GM18909 (cell line): ENCODE measurements at regions not wholly inside any gene's neighbourhood (a gene's known extent, or its start where the extent isn't known, plus 50 kb on each side); places are given as distances from the start of the nearest gene placed in this dataset.
"Not testable (repeated sequence)": the region's sequence is repeated elsewhere in the genome, so short reads cannot be mapped to it uniquely, and the experiment has no call there.

Experiments
- ATAC-seq: cut with Tn5 transposase; IDR thresholded peaks from one replicate; pipeline ENCODE4 v1.9.1; 2021; ENCODE audit warnings: mild to moderate bottlenecking; ENCODE audit not compliant: unreplicated experiment, poor library complexity

DNA sequence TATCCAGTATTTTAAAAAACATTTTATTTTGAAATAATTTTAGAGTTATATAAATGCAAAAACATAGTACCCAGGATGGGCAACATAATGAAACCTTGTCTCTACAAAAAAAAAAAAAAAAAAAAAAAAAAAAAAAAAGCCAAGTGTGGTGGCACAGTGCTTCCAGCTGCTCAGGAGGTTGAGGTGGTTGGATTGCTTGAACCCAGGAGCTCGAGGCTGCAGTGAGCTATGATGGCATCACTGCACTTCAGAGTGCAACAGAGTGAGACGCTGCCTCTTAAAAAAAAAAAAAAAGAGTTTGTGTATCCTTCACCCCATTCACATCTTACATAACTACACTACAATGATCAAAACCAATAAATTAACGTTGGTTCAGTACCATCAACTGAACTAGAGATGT lies 115.6 kb upstream of the KIF26B start:
- no peak for ATAC-seq

GRCh38 chr1:245036102-245036501 lies 118.7 kb upstream of the KIF26B start:
- ATAC-seq: no peak

GRCh38 chr1:245031041-245031440 lies 123.7 kb upstream of the KIF26B start:
- ATAC-seq: no peak

- ATAC-seq: no peak
Measured at GRCh38 chr1:245026247-245026646, 128.5 kb upstream of the KIF26B start.

- ATAC-seq: no peak
Measured at GRCh38 chr1:245025525-245025924, 129.3 kb upstream of the KIF26B start.

DNA sequence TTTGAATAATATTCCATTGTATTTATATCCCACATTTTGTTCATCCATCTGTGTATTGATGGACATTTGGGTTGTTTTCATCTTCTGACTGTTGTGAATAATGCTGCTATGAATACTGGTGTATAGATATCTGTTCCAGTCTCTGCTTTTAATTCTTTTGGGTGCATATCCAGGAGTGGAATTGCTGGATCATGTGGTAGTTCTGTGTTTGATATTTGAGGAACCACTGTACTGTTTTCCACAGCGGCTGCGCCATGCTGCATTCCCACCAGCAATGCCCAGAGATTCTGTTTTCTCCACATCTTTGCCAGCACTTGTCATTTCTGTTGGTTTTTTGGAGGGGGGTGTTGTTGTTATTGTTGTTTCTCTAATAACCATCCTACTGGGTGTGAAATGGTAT lies 131.6 kb upstream of the KIF26B start:
- ATAC-seq: no peak

DNA sequence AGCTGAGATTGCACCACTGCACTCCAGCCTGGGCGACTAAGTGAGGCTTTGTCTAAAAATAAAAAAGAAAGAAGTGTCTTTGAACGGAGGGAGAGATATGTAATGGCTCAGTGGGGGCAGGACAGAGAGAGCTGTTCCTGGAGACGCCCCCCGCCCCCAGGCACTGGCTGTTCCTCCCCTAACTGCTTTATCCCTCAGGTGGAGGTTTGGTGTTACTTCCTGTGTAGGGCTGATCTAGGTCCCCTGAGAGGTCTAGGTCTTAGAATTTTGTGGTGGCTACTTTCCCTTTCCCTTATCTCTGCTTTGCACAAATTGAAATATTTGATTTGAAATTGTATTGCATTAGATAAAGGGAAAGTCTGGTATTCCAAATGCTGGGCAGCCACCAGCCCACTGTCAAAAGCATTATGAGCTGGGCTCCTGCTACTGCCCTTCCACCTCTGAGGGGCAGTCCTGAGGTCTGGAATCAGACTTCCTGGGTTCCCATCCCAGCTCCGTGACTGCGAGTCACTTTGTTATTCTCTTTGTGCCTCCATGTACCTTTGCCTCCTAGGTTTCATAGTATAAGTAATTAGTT lies 134.8 kb upstream of the KIF26B start:
- ATAC-seq: peak; percentile 52

DNA sequence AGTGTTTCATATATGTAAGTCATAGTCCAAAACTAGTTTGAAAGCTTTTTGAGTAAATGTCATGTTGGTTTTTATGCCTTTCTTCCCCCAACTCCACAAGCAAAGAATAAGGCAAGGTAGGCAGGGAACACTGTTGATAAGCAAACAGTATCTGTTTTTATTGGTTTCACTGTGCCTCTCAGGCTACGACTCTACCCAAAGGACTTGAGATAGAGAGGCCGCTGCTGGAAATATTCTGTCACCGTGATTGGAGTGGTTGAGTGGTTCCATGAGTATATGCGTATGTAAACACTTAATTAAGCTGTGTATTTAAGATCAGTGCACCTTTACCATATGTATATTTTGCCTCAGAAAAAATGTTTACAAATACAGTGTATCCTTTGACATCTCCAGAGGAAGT lies 138.1 kb upstream of the KIF26B start:
- ATAC-seq: no peak

DNA sequence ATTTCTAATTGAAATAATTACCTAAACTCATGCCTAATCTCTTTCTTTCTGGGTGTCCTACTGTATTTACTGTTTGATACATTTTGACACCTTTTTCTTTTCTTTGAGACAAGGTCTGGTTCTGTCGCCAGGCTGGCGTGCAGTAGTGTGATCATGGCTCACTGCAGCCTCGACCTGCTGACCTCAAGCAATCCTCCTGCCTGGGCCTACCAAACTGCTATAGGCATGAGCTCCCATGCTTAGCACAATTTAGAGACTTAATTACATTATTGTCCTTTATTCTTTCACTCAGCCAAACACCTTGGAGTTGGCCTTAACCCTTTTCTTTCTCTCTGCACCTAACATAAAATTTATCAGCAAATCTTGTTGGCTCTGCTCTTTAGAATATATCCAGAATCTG lies 139.8 kb upstream of the KIF26B start:
- no peak for ATAC-seq

- no peak for ATAC-seq
Measured at GRCh38 chr1:245014247-245015029, 140.3 kb upstream of the KIF26B start.

- ATAC-seq: no peak
Measured at GRCh38 chr1:245010018-245010614, 144.7 kb upstream of the KIF26B start.

DNA sequence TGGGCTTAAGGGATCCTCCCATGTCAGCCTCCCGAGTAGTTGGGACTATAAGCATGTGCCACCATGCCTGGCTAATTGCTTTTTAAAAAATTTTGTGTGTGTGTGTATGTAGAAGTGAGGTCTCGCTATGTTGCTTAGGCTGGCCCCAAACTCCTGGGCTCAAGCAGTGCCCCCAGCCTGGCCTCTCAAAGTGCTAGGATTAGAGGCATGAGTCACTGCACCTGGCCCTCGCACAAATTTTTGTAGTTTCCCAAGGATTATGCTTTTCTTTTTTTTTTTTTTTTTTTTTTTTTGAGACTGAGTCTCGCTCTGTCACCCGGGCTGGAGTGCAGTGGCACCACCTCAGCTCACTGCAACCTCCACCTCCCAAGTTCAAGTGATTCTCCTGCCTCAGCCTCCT lies 144.4 kb upstream of the HNRNPU start:
- no peak for ATAC-seq

- no peak for ATAC-seq
Measured at GRCh38 chr1:245007852-245008251, 143.5 kb upstream of the HNRNPU start.

DNA sequence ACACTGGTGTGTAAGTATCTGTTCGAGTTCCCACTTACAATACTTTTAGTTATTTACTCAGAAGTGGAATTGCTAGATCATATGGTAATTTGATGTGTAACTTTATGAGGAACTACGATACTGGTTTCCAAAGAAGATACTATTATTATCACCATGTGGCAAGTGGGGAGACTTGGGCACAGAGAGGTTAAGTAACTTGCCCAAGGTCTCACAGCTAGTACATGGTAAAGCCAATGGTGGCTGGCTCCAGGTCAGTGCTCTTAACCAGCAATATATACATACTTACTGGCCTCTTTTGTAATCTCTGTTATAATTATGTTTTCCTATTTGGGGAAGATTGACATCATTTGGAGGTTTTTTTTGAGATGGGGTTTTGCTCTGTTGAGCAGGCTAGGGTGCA lies 138.9 kb upstream of the HNRNPU start:
- ATAC-seq: no peak

DNA sequence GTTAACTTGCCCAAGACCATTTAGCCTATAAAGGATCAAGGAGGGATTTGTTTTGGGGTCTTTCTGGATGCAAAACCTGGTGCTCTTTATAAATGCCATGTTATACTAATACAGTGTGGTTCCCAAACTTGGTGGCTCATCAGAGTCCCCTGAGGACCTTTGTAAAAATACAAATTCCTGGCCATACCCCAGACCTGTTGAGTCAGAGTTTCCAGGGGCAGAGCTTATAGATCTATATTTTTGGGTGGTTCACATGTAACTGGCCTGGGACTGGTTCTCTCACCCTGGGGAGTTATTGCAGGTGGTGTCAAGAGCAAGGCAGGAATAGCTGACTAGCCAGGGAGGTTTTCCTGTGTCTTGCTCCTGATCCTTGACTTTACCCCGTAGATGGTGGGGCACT lies 136.9 kb upstream of the HNRNPU start:
- ATAC-seq: no peak

DNA sequence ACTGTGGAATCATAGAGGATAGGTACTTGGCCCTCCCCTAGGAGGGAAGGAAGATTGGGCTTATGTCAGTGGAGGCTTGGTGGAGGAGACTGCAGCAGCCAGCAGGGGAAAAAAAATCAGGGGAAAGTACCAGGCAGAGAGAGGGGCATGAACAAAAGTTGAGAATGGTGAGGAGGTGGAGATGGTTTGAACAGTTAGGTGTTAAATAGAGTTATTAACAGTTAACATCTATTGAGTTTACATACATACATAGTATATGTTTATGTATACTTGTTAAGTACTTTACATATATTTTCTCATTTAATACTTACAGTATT lies 136.5 kb upstream of the HNRNPU start:
- no peak for ATAC-seq

- not testable (repeated sequence) for ATAC-seq
Measured at GRCh38 chr1:244999644-245000043, 135.3 kb upstream of the HNRNPU start.

- ATAC-seq: no peak
Measured at GRCh38 chr1:244998717-244999346, 134.5 kb upstream of the HNRNPU start.

DNA sequence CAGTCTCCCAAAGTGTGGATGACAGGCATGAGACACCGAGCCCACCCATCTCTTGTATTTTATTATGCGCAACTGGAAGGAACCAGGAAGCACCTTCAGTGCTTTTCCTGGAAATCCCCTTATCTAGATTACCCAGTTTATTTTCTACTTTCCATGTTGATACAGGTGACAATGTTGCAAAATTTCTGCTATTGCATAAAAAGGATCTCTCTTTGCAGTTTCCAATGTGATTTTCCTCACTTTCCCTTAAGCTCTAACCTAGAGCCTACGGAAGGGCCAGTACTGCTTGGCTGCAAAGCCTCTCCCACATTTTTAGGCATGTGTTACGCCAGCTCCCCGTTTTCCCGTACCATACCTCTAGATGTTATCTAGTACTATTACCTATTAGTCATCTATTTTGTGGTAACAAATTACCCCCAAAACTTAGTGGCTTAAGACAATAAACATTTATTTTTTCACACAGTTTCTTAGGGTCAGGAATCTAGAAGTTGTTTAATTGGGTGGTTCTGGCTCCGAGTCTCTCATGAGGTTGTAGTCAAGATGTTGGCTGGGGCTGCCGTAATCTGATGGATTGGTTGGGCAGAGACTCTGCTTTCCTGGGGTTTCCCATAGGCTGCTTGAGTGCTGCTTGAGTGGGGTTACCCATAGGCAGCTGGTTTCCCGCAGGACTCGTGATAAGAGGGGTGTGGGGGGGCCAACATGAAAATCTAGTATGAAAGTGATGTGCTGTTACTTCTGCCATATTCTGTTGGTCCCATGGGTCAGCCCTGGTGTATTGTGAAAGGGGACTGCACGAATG lies 131.5 kb upstream of the HNRNPU start:
- no peak for ATAC-seq

- no peak for ATAC-seq
Measured at GRCh38 chr1:244992833-244993232, 128.5 kb upstream of the HNRNPU start.

GRCh38 chr1:244989813-244990212 lies 125.5 kb upstream of the HNRNPU start:
- no peak for ATAC-seq
